ENCODE measurements at regions not wholly inside any gene's neighbourhood (a gene's known extent, or its start where the extent isn't known, plus 50 kb on each side); places are given as distances from the start of the nearest gene placed in this dataset.
"Not testable (repeated sequence)": the region's sequence is repeated elsewhere in the genome, so short reads cannot be mapped to it uniquely, and the experiment has no call there.

DNA sequence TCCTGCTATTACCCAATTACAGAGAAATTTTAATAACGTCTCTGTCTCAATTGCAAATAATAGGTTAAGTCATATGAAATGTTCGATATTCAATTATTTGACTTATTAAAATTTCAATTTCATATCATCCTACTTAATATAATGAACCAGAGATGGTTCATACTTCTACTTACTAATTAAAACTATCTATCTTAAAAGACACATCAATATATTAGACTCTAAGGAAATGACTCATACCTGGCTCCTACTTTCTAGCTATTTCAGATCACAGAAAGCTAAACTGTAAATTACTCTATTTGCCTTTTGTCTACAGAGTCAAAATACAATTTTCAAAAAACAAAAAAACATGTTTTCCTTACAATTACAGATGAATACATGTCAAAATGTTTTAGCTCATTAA lies 99.6 kb downstream of the CAPZA3 start:
- Histone ChIP-seq H3K27ac (ENCODE audit: low read length, poor library complexity, severe bottlenecking) (no peak overlapping the region), H3K4me1 (ENCODE audit: control insufficient read depth, insufficient read depth, low read depth, low read length) (no peaks in the 10 kb centered on the region), H3K18ac (ENCODE audit: low read depth in 1 of 2, low read length in 2 of 2) (no peak overlapping the region), H2BK12ac (ENCODE audit: low read length in 2 of 2) (no peak overlapping the region), H3K4ac (ENCODE audit: low read depth in 1 of 2, low read length in 2 of 2) (no peak overlapping the region), H4K8ac (ENCODE audit: low read length) (no peak overlapping the region), H3K14ac (ENCODE audit: low read length in 2 of 2) (no peak overlapping the region), H2BK15ac (ENCODE audit: low read depth, poor library complexity, severe bottlenecking) (no peak overlapping the region), H3K23ac (ENCODE audit: low read length in 2 of 2) (no peak overlapping the region), H3K9me3 (ENCODE audit: control insufficient read depth, low read length) (peaks cover 3% of the 10 kb centered on the region), H3K36me3 (ENCODE audit: control insufficient read depth in 1 of 2, insufficient read depth in 2 of 2, low read depth in 1 of 2, low read length in 2 of 2) (no peaks in the 10 kb centered on the region), H2AK5ac (ENCODE audit: low read length, severe bottlenecking) (no peak overlapping the region), H3K79me1 (replicated peaks; ENCODE audit: low read length, poor library complexity, severe bottlenecking) (no peaks in the 10 kb centered on the region), H2BK5ac (ENCODE audit: low read depth, low read length, poor library complexity, severe bottlenecking) (no peak overlapping the region), H3K9ac (ENCODE audit: low read length) (peak overlapping the region; percentile 21), H2AFZ (ENCODE audit: low read depth, low read length) (no peak overlapping the region), H3K4me3 (ENCODE audit: insufficient read depth in 1 of 2, low read depth in 1 of 2, low read length in 2 of 2) (no peak overlapping the region), H3K4me2 (ENCODE audit: low read length, poor library complexity, severe bottlenecking) (no peak overlapping the region), H4K91ac (ENCODE audit: low read length) (no peak overlapping the region), H2BK120ac (ENCODE audit: low read depth, low read length) (no peak overlapping the region), H3K27me3 (ENCODE audit: control insufficient read depth in 1 of 2, insufficient read depth in 1 of 2, low read length in 2 of 2) (no peaks in the 10 kb centered on the region)
- WGBS, result no CpG with 5 or more reads among the region's 2 CpGs
- peak; percentile 45 for DNase-seq

DNA sequence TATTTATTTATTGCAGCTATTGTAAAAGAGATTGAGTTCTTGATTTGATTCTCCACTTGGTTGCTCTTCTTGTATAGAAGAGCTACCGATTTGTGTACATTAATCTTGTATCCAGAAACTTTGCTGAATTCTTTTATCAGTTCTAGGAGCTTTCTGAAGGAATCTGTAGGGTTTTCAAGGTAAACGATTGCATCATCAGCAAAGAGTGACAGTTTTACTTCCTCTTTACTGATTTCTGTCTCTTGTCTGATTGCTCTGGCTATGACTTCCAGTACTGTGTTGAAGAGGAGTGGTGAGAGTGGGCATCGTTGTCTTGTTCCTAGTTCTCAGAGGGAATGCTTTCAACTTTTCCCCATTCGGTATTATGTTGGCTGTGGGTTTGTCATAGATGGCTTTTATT lies 103.1 kb downstream of the CAPZA3 start:
- not testable (repeated sequence) for H3K79me1 ChIP-seq (replicated peaks; ENCODE audit: low read length, poor library complexity, severe bottlenecking); H2BK12ac ChIP-seq (ENCODE audit: low read length in 2 of 2); DNase-seq; H3K27ac ChIP-seq (ENCODE audit: low read length, poor library complexity, severe bottlenecking); H3K18ac ChIP-seq (ENCODE audit: low read depth in 1 of 2, low read length in 2 of 2); H4K8ac ChIP-seq (ENCODE audit: low read length); H3K4me2 ChIP-seq (ENCODE audit: low read length, poor library complexity, severe bottlenecking); H2AFZ ChIP-seq (ENCODE audit: low read depth, low read length); H3K4ac ChIP-seq (ENCODE audit: low read depth in 1 of 2, low read length in 2 of 2); H3K36me3 ChIP-seq (ENCODE audit: control insufficient read depth in 1 of 2, insufficient read depth in 2 of 2, low read depth in 1 of 2, low read length in 2 of 2); H3K9ac ChIP-seq (ENCODE audit: low read length); H3K4me3 ChIP-seq (ENCODE audit: insufficient read depth in 1 of 2, low read depth in 1 of 2, low read length in 2 of 2); H3K4me1 ChIP-seq (ENCODE audit: control insufficient read depth, insufficient read depth, low read depth, low read length); H3K9me3 ChIP-seq (ENCODE audit: control insufficient read depth, low read length); H3K23ac ChIP-seq (ENCODE audit: low read length in 2 of 2); H2BK120ac ChIP-seq (ENCODE audit: low read depth, low read length); H3K14ac ChIP-seq (ENCODE audit: low read length in 2 of 2); H2BK15ac ChIP-seq (ENCODE audit: low read depth, poor library complexity, severe bottlenecking); H4K91ac ChIP-seq (ENCODE audit: low read length); H3K27me3 ChIP-seq (ENCODE audit: control insufficient read depth in 1 of 2, insufficient read depth in 1 of 2, low read length in 2 of 2); H2AK5ac ChIP-seq (ENCODE audit: low read length, severe bottlenecking); H2BK5ac ChIP-seq (ENCODE audit: low read depth, low read length, poor library complexity, severe bottlenecking)
- 93% methylated on average over 4 of the region's 4 CpGs for WGBS

DNA sequence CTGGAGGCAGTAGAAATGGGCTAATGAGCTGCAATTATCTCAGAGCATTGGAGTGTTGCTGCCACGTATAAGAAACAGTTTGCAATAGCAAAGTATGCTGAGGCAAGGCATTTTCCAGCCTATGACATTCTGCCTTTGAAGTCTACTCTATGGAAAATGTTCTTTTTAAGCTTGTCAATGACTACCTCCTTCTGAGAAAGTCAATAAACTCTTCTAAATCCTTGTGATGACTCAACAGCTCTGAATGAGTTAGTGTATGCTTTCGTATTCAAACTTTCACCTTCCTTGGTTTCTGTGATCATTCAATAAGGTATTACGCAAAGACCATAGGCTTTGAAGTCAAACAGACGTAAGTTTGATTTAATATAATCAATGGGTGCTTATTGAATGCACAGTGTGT lies 111.2 kb downstream of the CAPZA3 start:
- Histone ChIP-seq H3K36me3 (ENCODE audit: control insufficient read depth in 1 of 2, insufficient read depth in 2 of 2, low read depth in 1 of 2, low read length in 2 of 2) (no peaks in the 10 kb centered on the region), H2AFZ (ENCODE audit: low read depth, low read length) (no peak overlapping the region), H4K91ac (ENCODE audit: low read length) (no peak overlapping the region), H3K9me3 (ENCODE audit: control insufficient read depth, low read length) (no peaks in the 10 kb centered on the region), H4K8ac (ENCODE audit: low read length) (no peak overlapping the region), H2BK5ac (ENCODE audit: low read depth, low read length, poor library complexity, severe bottlenecking) (no peak overlapping the region), H2BK120ac (ENCODE audit: low read depth, low read length) (no peak overlapping the region), H2BK12ac (ENCODE audit: low read length in 2 of 2) (no peak overlapping the region), H3K4ac (ENCODE audit: low read depth in 1 of 2, low read length in 2 of 2) (peak overlapping the region in 1 of 2 experiments; percentile 41), H3K9ac (ENCODE audit: low read length) (no peak overlapping the region), H3K79me1 (replicated peaks; ENCODE audit: low read length, poor library complexity, severe bottlenecking) (no peaks in the 10 kb centered on the region), H3K4me3 (ENCODE audit: insufficient read depth in 1 of 2, low read depth in 1 of 2, low read length in 2 of 2) (no peak overlapping the region), H3K14ac (ENCODE audit: low read length in 2 of 2) (no peak overlapping the region), H3K18ac (ENCODE audit: low read depth in 1 of 2, low read length in 2 of 2) (peak overlapping the region in 1 of 2 experiments; percentile 40), H3K23ac (ENCODE audit: low read length in 2 of 2) (no peak overlapping the region), H3K27me3 (ENCODE audit: control insufficient read depth in 1 of 2, insufficient read depth in 1 of 2, low read length in 2 of 2) (no peaks in the 10 kb centered on the region), H2BK15ac (ENCODE audit: low read depth, poor library complexity, severe bottlenecking) (no peak overlapping the region), H2AK5ac (ENCODE audit: low read length, severe bottlenecking) (no peak overlapping the region), H3K27ac (ENCODE audit: low read length, poor library complexity, severe bottlenecking) (no peak overlapping the region), H3K4me2 (ENCODE audit: low read length, poor library complexity, severe bottlenecking) (no peak overlapping the region), H3K4me1 (ENCODE audit: control insufficient read depth, insufficient read depth, low read depth, low read length) (peaks cover 2% of the 10 kb centered on the region)
- 66% methylated on average over 4 of the region's 4 CpGs for WGBS
- peak; percentile 76 for DNase-seq

DNA sequence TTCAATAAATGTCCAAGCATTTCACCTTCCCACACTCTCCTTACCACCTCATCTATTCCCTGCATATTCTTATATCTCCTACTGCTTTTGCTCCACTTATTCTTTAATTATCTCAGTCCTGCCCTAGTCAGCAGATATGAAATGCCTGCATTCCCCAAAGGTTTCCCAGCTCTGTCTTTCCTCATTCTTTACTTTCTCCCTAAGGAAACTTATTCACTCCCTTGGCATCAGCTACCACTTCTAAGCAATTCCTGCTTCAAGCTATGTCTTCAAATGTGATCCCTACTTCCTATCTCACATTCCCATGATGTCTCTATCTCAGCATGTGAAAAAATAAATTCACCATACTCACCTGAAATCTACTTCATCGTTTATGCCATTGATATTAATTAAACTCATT lies 111.8 kb downstream of the CAPZA3 start:
- Histone ChIP-seq H3K27me3 (ENCODE audit: control insufficient read depth in 1 of 2, insufficient read depth in 1 of 2, low read length in 2 of 2) (no peaks in the 10 kb centered on the region), H4K8ac (ENCODE audit: low read length) (no peak overlapping the region), H3K9ac (ENCODE audit: low read length) (no peak overlapping the region), H3K18ac (ENCODE audit: low read depth in 1 of 2, low read length in 2 of 2) (no peak overlapping the region), H3K4me3 (ENCODE audit: insufficient read depth in 1 of 2, low read depth in 1 of 2, low read length in 2 of 2) (no peak overlapping the region), H2BK12ac (ENCODE audit: low read length in 2 of 2) (no peak overlapping the region), H3K4me1 (ENCODE audit: control insufficient read depth, insufficient read depth, low read depth, low read length) (peaks cover 2% of the 10 kb centered on the region), H2AFZ (ENCODE audit: low read depth, low read length) (no peak overlapping the region), H3K14ac (ENCODE audit: low read length in 2 of 2) (no peak overlapping the region), H4K91ac (ENCODE audit: low read length) (no peak overlapping the region), H2BK15ac (ENCODE audit: low read depth, poor library complexity, severe bottlenecking) (no peak overlapping the region), H3K36me3 (ENCODE audit: control insufficient read depth in 1 of 2, insufficient read depth in 2 of 2, low read depth in 1 of 2, low read length in 2 of 2) (no peaks in the 10 kb centered on the region), H2BK5ac (ENCODE audit: low read depth, low read length, poor library complexity, severe bottlenecking) (no peak overlapping the region), H2AK5ac (ENCODE audit: low read length, severe bottlenecking) (no peak overlapping the region), H3K9me3 (ENCODE audit: control insufficient read depth, low read length) (no peaks in the 10 kb centered on the region), H3K4me2 (ENCODE audit: low read length, poor library complexity, severe bottlenecking) (no peak overlapping the region), H2BK120ac (ENCODE audit: low read depth, low read length) (no peak overlapping the region), H3K23ac (ENCODE audit: low read length in 2 of 2) (no peak overlapping the region), H3K79me1 (replicated peaks; ENCODE audit: low read length, poor library complexity, severe bottlenecking) (no peaks in the 10 kb centered on the region), H3K27ac (ENCODE audit: low read length, poor library complexity, severe bottlenecking) (no peak overlapping the region), H3K4ac (ENCODE audit: low read depth in 1 of 2, low read length in 2 of 2) (no peak overlapping the region)
- 100% methylated on average over 1 of the region's 1 CpG for WGBS
- no peak for DNase-seq
